ENCODE measurements at regions not wholly inside any gene's neighbourhood (a gene's known extent, or its start where the extent isn't known, plus 50 kb on each side); places are given as distances from the start of the nearest gene placed in this dataset.

DNA sequence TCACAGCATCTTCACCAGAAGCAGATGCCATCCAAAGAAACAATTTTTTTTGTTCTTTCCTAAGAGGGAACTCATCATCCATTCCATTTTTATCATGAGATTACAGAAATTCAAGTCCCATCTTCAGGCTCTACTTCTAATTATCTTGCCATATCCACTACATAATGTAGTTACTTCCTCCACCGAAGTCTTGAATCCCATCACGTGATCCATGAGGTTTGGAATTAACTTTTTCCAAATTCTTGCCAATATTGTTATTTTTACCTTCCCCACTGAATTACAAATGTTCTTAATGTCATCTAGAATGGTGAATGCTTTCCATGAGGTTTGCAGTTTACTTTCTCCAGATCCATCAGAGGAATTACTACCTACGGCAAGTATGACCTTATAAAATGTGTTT is 1014.7 kb upstream of the LRRN3 start:
- no peak for DNase-seq

DNA sequence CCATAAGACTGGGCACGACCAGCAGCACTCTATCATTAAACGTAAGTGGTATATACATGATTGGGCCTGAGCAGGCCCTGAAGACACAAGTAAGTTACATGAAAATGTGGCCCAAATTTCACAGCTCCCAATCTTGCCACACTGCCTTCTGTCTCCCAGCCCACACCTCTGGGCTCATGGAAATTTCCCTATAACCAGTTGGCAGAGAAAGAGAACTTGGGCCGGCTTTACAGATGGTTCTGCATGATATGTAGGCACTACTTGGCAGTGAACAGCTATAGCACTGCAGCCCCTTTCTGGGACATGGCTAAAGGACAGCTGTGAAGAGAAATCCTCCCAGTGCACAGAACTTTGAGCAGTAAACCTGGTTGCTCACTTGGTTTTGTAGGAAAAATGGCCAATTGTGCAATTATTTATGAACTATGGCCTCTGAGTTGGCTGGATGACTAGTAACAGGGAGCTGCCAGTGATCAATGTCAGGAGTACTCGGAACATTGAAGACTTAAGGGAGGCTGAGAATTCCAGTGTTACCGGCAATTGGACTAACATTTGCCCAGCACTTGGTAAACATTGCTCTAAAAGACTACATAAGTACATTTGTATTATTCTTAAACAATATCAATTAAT is 1006.6 kb upstream of the LRRN3 start:
- no peak for DNase-seq

DNA sequence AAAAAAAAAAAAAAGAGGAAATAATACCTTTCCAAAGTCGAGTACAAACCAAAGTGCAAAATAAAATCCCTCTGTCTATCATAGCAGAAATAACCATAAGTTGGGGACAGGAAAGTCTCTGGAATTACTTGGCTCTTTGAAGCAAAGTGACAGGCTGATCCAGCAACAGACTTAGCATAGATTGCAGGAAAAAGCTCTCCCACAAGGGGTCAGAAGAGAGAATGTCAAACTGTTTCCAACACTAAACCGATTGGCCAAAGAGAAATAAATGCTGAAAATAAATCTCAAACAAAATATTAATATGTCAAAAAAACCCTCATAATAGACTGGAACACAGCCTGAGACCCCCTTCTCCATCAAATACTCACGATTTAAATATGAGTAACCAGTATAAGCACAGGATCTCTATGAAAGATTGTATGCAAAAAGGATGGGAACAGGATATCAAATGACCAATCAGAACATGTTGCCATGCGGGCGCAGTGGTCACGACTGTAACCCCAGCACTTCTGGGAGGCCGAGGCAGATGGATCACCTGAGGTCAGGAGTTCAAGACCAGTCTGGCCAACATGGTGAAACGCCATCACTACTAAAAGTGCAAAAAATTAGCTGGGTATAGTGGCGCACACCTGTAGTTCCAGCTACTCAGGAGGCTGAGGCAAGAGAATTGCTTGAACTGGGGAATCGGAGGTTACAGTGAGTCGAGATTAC is 1000.7 kb upstream of the LRRN3 start:
- DNase-seq: no peak

DNA sequence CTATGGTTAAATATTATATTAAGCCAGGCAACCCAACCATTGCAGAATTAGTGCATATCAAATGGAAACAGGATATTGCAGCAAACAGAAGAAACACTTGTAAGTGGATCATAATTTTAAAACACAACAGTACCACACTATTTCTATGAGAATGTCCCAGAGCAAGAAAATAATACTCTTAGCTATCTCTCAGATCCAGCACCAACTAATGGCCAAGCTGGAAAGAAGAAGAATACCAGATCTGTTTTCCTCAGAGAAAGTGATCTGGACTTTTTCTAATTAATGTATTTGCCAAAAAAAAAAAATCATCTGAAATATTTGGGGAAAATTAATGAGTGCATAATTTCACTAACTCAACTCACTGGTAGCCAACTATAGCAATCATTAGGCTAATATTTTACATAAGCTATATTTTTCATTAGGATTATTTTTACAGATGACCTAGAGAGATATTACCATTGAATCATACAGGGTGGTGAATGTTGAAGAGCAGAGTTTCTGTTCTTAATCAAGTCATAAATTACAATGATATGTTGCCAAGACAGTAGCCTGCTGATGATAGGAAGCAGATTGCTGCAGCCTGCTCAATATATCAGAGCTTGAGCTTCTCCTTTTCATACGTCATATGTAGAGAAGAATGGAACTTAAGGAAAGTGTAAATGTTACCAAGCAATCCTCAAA is 995.4 kb upstream of the LRRN3 start:
- no peak for DNase-seq

GRCh38 chr7:110104243-110104642 is 986.7 kb upstream of the LRRN3 start:
- no peak for DNase-seq

DNA sequence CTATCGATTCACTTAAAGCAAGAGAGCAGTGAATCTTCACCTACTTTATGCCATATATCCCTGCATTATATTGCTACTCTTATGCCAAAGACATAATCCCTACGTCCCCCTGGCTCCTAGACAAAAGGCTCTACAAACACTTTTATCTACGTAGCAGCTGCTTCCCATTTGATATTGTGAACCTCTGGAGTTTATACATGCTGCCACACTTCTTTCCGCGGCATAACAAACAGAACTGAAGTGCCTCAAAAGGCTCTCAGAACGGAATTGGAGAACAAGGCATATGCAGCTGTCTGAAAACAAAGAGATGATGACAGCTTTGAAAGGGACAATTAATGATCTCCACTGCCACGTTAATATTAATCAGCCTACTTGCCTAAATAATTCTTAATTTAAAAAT is 985.6 kb upstream of the LRRN3 start:
- no peak for DNase-seq

DNA sequence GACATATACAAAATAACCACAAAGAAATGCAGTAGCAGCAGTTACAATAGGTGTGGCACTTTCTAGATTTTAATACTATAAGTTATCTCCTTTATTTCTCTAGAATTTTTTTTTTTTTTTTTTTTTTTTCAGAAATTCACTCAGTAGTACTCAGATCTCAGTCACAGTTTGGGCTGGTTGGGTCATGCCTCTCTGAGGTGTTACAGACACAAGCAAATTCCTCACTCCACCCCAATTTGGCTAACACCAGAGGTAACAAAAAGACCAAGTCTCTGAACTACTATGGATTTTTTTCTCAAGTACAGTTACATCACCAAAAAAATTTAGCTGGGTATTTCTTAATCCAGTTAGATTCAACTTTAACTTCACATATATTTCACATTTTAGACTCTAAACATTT is 985.1 kb upstream of the LRRN3 start:
- no peak for DNase-seq

- peak; percentile 81 for DNase-seq
Observed at GRCh38 chr7:110119883-110120581, 970.9 kb upstream of the LRRN3 start.

DNA sequence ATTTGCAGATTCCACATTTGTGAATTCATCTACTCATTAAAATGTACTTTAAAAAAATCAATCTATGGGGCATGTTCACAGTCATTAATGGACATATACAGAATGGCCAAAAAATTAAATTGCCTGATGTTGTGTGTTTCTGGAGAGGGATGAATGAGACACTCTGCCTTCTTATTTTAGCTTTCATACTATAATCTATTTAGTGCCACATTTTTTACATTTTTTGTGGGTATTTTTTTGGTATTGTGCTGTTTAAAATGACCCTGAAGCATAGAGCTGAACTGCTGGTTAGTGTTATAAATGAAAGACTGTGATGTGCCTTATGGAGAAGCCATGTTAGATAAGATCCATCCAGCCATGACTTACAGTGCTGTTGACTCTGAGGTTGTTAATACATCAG is 961.8 kb upstream of the LRRN3 start:
- DNase-seq: no peak

GRCh38 chr7:110130669-110131068 is 960.3 kb upstream of the LRRN3 start:
- DNase-seq: no peak

- no peak for DNase-seq
Observed at GRCh38 chr7:110131344-110131743, 959.6 kb upstream of the LRRN3 start.

- no peak for DNase-seq
Observed at GRCh38 chr7:110139056-110139455, 951.9 kb upstream of the LRRN3 start.

- no peak for DNase-seq
Observed at GRCh38 chr7:110142939-110143526, 947.9 kb upstream of the LRRN3 start.

DNA sequence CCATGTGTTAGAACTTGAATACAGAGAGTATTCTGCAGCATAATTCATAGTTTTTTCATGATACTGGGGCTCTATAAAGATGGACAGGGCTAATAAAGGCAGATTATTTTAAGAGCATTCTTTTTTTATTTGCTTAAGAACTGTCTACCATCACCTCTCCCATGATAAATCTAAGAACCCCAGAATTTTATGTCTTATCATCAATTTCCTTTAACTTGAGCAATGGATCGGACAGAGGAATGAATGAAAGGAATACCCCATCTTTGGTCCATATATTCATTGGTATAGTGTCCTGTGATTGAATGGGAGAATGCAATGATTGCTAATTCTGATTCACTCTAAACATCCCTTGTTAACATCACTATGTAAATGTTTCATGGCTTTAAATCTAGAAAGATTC is 946.3 kb upstream of the LRRN3 start:
- DNase-seq: no peak

DNA sequence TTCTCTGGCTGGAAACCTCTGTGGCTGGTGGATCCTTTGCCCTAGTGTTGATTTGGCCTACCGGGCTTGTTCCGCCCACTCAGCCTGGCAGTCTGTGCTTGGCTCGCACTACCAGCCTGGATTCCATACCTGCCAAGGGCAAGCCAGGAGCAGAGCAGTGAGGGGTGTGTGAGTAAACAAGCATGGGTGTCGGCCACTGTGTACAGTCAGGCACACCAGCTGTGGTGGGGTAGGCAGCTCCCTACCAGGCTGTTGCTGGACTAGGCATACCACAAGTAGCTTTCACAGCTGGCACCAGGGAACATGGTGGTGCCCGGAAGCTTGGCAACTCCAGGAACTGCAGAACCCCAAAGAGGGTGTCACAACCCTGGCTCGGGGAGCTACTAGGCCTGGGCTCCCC is 942.9 kb upstream of the LRRN3 start:
- no peak for DNase-seq

DNA sequence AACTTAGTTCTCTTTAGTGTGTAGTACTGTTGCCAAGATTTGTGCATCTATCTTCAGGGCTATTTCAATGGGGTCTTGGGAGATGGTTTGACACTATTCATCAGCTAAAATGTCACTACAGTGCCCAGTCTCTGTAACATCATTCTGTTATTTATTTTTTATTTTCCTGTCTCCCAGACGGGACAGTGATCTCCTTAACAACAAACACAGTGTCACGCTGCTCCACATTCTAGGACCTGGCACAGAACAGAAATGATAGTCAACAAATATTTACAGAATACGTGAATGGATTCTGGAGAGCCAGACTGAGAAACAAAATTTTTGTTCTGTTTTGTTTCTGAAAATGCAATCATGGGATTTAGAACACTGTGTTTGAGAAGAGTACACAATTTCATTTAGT is 937.7 kb upstream of the LRRN3 start:
- DNase-seq: no peak

DNA sequence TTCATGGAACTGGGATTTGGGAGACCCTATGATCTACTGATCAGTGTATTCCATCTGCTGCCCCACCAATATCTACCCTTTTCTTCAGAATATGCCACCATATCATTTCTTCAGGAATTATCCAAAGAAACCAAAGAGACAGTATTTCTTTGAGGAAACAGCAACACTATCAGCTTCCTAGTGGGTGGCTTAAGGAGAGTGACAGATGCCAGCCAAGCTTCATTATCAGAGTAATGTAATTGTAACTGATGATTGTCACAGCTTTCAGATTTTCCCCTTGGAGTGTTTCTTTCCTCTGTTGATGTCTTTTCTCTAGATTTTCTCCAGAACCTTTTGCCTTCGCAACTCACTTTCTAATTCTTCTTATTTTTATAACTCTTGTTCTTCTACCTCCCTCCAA is 934.4 kb upstream of the LRRN3 start:
- DNase-seq: no peak

DNA sequence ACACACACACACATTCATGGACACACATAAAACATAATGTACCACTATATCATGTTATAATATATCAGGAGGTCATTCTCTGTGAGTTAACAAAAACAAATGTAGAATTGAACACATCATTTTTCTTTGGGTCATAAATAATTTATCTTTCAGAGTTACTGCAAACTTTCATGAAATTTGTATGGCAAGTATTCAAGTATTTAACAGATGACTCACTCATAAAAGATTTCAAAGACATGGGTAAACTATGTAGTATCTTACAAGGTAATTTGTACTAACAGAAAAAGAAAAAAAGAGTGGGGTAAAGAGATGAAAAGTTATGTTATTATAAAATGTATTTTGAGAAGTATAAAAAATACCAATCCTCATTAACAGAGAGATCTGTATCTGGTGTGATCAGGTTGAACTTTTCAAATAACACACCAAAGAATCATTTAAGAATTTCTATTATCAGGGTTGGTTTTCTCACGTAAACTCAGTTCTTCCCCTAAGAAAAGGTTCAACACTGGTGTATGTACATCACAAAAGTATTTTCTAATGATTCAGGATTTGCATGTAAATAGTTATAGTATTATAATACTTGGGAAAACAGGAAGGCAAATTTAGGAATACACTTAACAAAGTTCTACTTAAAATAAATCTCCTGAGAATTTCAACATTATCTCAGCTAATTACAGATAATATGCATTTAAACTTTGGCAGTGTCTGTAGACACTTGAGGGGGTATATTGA is 933.1 kb upstream of the LRRN3 start:
- DNase-seq: no peak

DNA sequence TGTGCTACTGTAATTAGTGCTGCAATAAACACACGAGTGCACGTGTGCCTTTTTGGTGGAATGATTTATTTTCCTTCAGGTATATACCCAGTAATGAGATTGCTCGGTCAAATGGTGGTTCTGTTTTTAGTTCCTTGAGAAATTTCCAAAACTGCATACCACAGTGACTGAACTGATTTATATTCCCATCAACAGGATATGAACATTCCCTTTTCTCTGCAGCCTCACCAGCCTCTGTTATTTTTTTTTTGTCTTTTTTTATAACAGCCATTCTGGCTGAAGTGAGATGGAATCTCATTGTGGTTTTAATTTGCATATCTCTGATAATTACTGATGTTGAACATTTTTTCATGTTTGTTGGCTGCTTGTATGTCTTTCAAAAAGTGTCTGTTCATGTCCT is 922.9 kb upstream of the LRRN3 start:
- DNase-seq: no peak

DNA sequence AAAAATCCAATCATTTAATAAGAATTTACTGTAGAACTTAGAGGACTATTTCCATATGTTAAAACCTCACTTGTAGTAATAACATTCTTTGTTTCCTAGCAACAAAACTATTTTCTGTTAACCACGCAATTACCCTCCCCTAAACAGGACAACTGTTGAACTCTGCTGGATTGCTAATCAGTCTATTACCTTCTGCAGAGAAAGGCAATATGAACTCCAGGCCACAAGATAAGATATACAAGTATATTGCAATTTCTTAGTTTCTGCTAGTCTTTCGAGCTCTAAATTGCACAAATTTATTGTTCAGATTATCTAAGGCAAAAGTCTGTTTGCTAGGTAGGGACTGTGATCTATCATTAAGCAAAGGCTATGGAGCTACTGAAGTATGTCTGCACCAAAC is 920.1 kb upstream of the LRRN3 start:
- DNase-seq: no peak

GRCh38 chr7:110177463-110177862 is 913.5 kb upstream of the LRRN3 start:
- DNase-seq: no peak

- no peak for DNase-seq
Observed at GRCh38 chr7:110179037-110179436, 911.9 kb upstream of the LRRN3 start.

- no peak for DNase-seq
Observed at GRCh38 chr7:110181768-110182167, 909.2 kb upstream of the LRRN3 start.

Measured in islet precursor cell (in vitro differentiated cells).